ENCODE measurements at regions not wholly inside any gene's neighbourhood (a gene's known extent, or its start where the extent isn't known, plus 50 kb on each side); places are given as distances from the start of the nearest gene placed in this dataset.
"Not testable (repeated sequence)": the region's sequence is repeated elsewhere in the genome, so short reads cannot be mapped to it uniquely, and the experiment has no call there.

GRCh38 chr2:138066139-138066806 is 102.0 kb downstream of the HNMT start:
- H3K4me3 ChIP-seq: no peak overlapping the region
- DNase-seq (ENCODE audit: low spot score in 2 of 2): no peak
- no peaks in the 10 kb centered on the region for H3K4me1 ChIP-seq
- H3K9me3 ChIP-seq: peaks cover 0 to 8% of the 10 kb centered on the region in 2 donors
- no peak for TF ChIP-seq POLR2AphosphoS5 (IDR thresholded peaks at IDR 0.05)
- TF ChIP-seq, protein P1, sequence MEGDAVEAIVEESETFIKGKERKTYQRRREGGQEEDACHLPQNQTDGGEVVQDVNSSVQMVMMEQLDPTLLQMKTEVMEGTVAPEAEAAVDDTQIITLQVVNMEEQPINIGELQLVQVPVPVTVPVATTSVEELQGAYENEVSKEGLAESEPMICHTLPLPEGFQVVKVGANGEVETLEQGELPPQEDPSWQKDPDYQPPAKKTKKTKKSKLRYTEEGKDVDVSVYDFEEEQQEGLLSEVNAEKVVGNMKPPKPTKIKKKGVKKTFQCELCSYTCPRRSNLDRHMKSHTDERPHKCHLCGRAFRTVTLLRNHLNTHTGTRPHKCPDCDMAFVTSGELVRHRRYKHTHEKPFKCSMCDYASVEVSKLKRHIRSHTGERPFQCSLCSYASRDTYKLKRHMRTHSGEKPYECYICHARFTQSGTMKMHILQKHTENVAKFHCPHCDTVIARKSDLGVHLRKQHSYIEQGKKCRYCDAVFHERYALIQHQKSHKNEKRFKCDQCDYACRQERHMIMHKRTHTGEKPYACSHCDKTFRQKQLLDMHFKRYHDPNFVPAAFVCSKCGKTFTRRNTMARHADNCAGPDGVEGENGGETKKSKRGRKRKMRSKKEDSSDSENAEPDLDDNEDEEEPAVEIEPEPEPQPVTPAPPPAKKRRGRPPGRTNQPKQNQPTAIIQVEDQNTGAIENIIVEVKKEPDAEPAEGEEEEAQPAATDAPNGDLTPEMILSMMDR (IDR thresholded peaks at IDR 0.05): no peak
- no peak for TF ChIP-seq POLR2A (IDR thresholded peaks at IDR 0.05)
- H3K27me3 ChIP-seq: no peaks in the 10 kb centered on the region
- H3K36me3 ChIP-seq: no peaks in the 10 kb centered on the region
- H3K27ac ChIP-seq: no peak overlapping the region
- intact Hi-C loops (cut with DNase I; ENCODE audit: low total_unique reads): no loop called here

DNA sequence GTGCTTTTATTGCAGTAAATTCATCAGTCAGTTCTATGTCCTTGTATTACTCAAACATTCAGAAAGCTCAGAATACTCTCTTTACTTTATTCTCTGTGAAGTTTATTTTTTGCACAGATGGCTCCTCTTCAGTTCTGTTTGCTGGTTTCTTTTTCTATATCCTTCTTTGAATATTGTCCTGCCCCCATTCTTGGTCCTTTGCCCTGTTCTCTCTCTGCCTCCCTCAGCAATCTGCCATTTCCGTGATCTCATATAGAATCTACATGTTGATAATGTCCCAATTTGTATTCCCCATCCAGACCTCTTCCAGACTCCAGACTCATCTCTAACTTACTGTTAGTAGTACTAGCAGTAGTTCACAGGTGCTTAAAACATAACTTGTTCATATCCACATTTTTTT is 102.6 kb downstream of the HNMT start:
- no peak for DNase-seq (ENCODE audit: low spot score in 2 of 2)
- Histone ChIP-seq H3K36me3 (no peaks in the 10 kb centered on the region), H3K27me3 (no peaks in the 10 kb centered on the region), H3K9me3 (peaks cover 0 to 8% of the 10 kb centered on the region in 2 donors), H3K4me1 (no peaks in the 10 kb centered on the region), H3K4me3 (no peak overlapping the region), H3K27ac (no peak overlapping the region)
- intact Hi-C loops (cut with DNase I; ENCODE audit: low total_unique reads): no loop called here
- TF ChIP-seq, protein P1 (IDR thresholded peaks at IDR 0.05): no peak
- TF ChIP-seq POLR2AphosphoS5 (IDR thresholded peaks at IDR 0.05) (no peak), POLR2A (IDR thresholded peaks at IDR 0.05) (no peak)

DNA sequence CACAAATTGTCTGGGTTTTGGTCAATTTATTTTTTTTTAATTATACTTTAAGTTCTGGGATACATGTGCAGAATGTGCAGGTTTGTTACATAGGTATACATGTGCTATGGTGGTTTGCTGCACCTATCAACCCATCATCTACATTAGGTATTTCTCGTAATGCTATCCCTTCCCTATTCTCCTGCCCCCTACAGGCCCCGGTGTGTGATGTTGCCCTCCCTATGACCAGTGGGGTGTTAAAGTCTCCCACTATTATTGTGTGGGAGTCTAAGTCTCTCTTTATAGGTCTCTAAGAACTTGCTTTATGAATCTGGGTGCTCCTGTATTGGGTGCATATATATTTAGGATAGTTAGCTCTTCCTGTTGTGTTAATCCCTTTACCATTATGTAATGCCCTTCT is 104.4 kb downstream of the HNMT start:
- DNase-seq (ENCODE audit: low spot score in 2 of 2); H3K27me3 ChIP-seq; intact Hi-C loops (cut with DNase I; ENCODE audit: low total_unique reads); H3K4me3 ChIP-seq; H3K4me1 ChIP-seq; H3K36me3 ChIP-seq; H3K27ac ChIP-seq; H3K9me3 ChIP-seq: not testable (repeated sequence)

- intact Hi-C loops (cut with DNase I; ENCODE audit: low total_unique reads); H3K36me3 ChIP-seq; H3K27me3 ChIP-seq: not testable (repeated sequence)
These were observed 106.9 kb downstream of the HNMT start for GRCh38 chr2:138071042-138071719.

DNA sequence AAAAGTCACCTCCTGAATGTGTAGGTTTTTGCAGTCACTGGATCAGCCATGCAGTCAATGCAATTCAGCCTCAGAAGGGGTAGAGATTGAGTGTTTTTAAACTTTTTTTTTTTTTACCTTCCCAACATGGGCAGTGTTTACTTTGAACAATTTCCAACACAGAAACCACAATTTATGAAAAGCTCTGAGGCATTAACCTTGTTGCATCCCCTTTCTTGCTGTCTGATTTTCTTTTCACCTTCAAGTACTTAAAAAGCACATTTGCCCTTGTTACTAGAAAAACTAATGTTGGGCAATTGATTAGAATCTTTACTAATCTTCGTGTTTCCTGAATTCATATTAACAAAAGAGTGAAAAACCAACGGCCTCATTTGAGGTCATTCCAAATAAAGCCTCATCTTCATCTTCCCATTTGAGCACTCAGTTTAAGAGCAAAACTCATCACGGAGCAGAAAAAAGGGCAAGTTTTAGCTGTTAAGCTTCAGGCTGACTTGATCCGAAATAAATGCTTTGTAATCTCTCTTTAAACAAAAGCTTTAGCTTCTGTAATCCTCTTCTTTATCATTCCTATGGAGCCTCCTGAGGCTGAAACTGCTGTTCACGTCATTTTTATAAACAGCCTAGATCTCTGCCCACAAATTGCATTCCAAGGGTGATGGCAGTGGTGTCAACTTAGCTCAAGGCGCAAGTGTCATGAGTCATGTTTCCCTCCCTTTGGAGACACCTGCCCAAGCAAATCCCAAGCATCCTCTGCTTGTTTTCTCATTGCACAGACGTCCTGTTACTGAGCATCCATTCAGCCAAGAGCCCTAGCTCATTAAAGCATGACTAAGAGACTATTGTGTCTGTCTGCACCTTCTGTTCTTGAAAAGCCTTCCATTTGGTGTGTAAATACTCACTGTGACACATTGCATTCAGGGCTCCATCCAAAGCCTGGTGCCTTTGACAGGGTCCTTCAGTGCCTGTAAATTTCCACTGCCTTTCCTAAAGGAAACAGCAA is 107.7 kb downstream of the HNMT start:
- peak overlapping the region; percentile 41 to 67 for H3K27ac ChIP-seq
- intact Hi-C loops (cut with DNase I; ENCODE audit: low total_unique reads): no loop called here
- H3K27me3 ChIP-seq: no peaks in the 10 kb centered on the region
- no peak overlapping the region for H3K4me3 ChIP-seq
- peak in 1 of 2 donors; percentile 63 for DNase-seq (ENCODE audit: low spot score in 2 of 2)
- no peaks in the 10 kb centered on the region for H3K36me3 ChIP-seq
- H3K4me1 ChIP-seq: no peaks in the 10 kb centered on the region
- H3K9me3 ChIP-seq: no peaks in the 10 kb centered on the region
- TF ChIP-seq POLR2AphosphoS5 (IDR thresholded peaks at IDR 0.05) (no peak), POLR2A (IDR thresholded peaks at IDR 0.05) (no peak)
- TF ChIP-seq, protein P1 (IDR thresholded peaks at IDR 0.05): no peak

More at GRCh38 chr2:138071042-138071719, 106.9 kb downstream of the HNMT start:
- H3K4me3 ChIP-seq; H3K9me3 ChIP-seq; H3K4me1 ChIP-seq; H3K27ac ChIP-seq; DNase-seq (ENCODE audit: low spot score in 2 of 2): not testable (repeated sequence)

Measured in breast epithelium (tissue), 4 donors.